ENCODE measurements at regions not wholly inside any gene's neighbourhood (a gene's known extent, or its start where the extent isn't known, plus 50 kb on each side); places are given as distances from the start of the nearest gene placed in this dataset.

GRCh38 chr3:17830788-17831187 lies 88.4 kb upstream of the TBC1D5 start:
- H3K27me3 Mint-ChIP-seq, result no peaks in the 10 kb centered on the region
- CTCF ChIA-PET, result interaction anchor here (0.7 to 2.2 kb wide), 3 partner anchors 10 to 186 kb away, joined by 3 to 9 read pairs (median 4); no protein-coding TSS in a partner anchor
- H3K4me3 Mint-ChIP-seq, result no peak overlapping the region
- intact Hi-C loops (cut with micrococcal nuclease), result no loop called here
- H3K4me1 Mint-ChIP-seq, result no peaks in the 10 kb centered on the region
- POLR2A ChIA-PET, result interaction anchor here (0.7 kb wide), 1 partner anchor 220 kb away, joined by 3 read pairs; no protein-coding TSS in a partner anchor
- ATAC-seq (ENCODE audit: low read depth) (no peak), DNase-seq (no peak)
- H3K27ac Mint-ChIP-seq, result no peak overlapping the region
- H3K36me3 Mint-ChIP-seq (ENCODE audit: low read depth), result no peaks in the 10 kb centered on the region
- no peaks in the 10 kb centered on the region for H3K9me3 Mint-ChIP-seq
- TF ChIP-seq CTCF (IDR thresholded peaks at IDR 0.05), result no peak

GRCh38 chr3:17828388-17828787 lies 86.0 kb upstream of the TBC1D5 start:
- intact Hi-C loops (cut with micrococcal nuclease), result no loop called here
- DNase-seq, result no peak
- Mint-ChIP-seq H3K27ac (no peak overlapping the region), H3K36me3 (ENCODE audit: low read depth) (no peaks in the 10 kb centered on the region), H3K4me1 (no peaks in the 10 kb centered on the region), H3K4me3 (no peak overlapping the region), H3K9me3 (no peaks in the 10 kb centered on the region), H3K27me3 (no peaks in the 10 kb centered on the region)
- no peak for TF ChIP-seq CTCF (IDR thresholded peaks at IDR 0.05)
- ChIA-PET POLR2A (no interaction called here), CTCF (no interaction called here)
- no peak for ATAC-seq (ENCODE audit: low read depth)

GRCh38 chr3:17825298-17825697 lies 82.9 kb upstream of the TBC1D5 start:
- Mint-ChIP-seq H3K27ac (no peak overlapping the region), H3K36me3 (ENCODE audit: low read depth) (no peaks in the 10 kb centered on the region), H3K9me3 (no peaks in the 10 kb centered on the region), H3K4me1 (peaks cover 3% of the 10 kb centered on the region), H3K4me3 (no peak overlapping the region), H3K27me3 (no peaks in the 10 kb centered on the region)
- no peak for TF ChIP-seq CTCF (IDR thresholded peaks at IDR 0.05)
- ChIA-PET POLR2A (no interaction called here), CTCF (no interaction called here)
- ATAC-seq (ENCODE audit: low read depth), result no peak
- intact Hi-C loops (cut with micrococcal nuclease), result no loop called here
- no peak for DNase-seq

GRCh38 chr3:17823816-17824215 lies 81.4 kb upstream of the TBC1D5 start:
- no peak for TF ChIP-seq CTCF (IDR thresholded peaks at IDR 0.05)
- intact Hi-C loops (cut with micrococcal nuclease), result no loop called here
- H3K27ac Mint-ChIP-seq, result no peak overlapping the region
- H3K4me1 Mint-ChIP-seq, result peaks cover 3% of the 10 kb centered on the region
- no peak overlapping the region for H3K4me3 Mint-ChIP-seq
- no peaks in the 10 kb centered on the region for H3K36me3 Mint-ChIP-seq (ENCODE audit: low read depth)
- DNase-seq (no peak), ATAC-seq (ENCODE audit: low read depth) (no peak)
- H3K9me3 Mint-ChIP-seq, result no peaks in the 10 kb centered on the region
- ChIA-PET POLR2A (no interaction called here), CTCF (no interaction called here)
- H3K27me3 Mint-ChIP-seq, result no peaks in the 10 kb centered on the region

GRCh38 chr3:17823036-17823435 lies 80.6 kb upstream of the TBC1D5 start:
- H3K27me3 Mint-ChIP-seq, result no peaks in the 10 kb centered on the region
- peaks cover 3% of the 10 kb centered on the region for H3K4me1 Mint-ChIP-seq
- no peaks in the 10 kb centered on the region for H3K36me3 Mint-ChIP-seq (ENCODE audit: low read depth)
- no peak overlapping the region for H3K27ac Mint-ChIP-seq
- ChIA-PET POLR2A (no interaction called here), CTCF (no interaction called here)
- no peak for DNase-seq
- TF ChIP-seq CTCF (IDR thresholded peaks at IDR 0.05), result no peak
- no peak overlapping the region for H3K4me3 Mint-ChIP-seq
- no peaks in the 10 kb centered on the region for H3K9me3 Mint-ChIP-seq
- no peak for ATAC-seq (ENCODE audit: low read depth)
- intact Hi-C loops (cut with micrococcal nuclease), result no loop called here
